DOHH2 (cell line): ENCODE measurements at regions not wholly inside any gene's neighbourhood (a gene's known extent, or its start where the extent isn't known, plus 50 kb on each side); places are given as distances from the start of the nearest gene placed in this dataset.
A peak's percentile ranks its signal among the peaks of the same experiment; 100 is the strongest.

Experiments
- H3F3A ChIP-seq: fragments of 200-600 bp; sonication (generic), shearing (Covaris generic); 2 replicates; pipeline ENCODE4 v1.6.0; 2016; ENCODE audit warnings: antibody characterized with exemption, mild to moderate bottlenecking; ENCODE audit not compliant: control insufficient read depth, insufficient read depth
- H3K27ac ChIP-seq: fragments of 200-600 bp; sonication (generic); 2 replicates; pipeline ENCODE4 v1.5.1; 2014; ENCODE audit warnings: low read depth, mild to moderate bottlenecking, low read length, moderate library complexity
- H3K27me3 ChIP-seq: fragments of 200-600 bp; sonication (generic); 2 replicates; pipeline ENCODE4 v1.6.1; 2014; ENCODE audit warnings: mild to moderate bottlenecking, low read length, mixed read lengths; ENCODE audit not compliant: control insufficient read depth
- H3K36me3 ChIP-seq: fragments of 200-600 bp; sonication (generic); 2 replicates; pipeline ENCODE4 v1.6.1; 2014; ENCODE audit warnings: mild to moderate bottlenecking, low read length, moderate library complexity, mixed read lengths; ENCODE audit not compliant: control insufficient read depth
- H3K4me1 ChIP-seq: fragments of 200-600 bp; sonication (generic); 2 replicates; pipeline ENCODE4 v1.6.1; 2014; ENCODE audit warnings: mild to moderate bottlenecking, low read length, mixed read lengths; ENCODE audit not compliant: control insufficient read depth
- H3K4me2 ChIP-seq: fragments of 200-600 bp; sonication (generic); 2 replicates; pipeline ENCODE4 v1.6.0; 2014; ENCODE audit warnings: mild to moderate bottlenecking, low read length, moderate library complexity
- H3K4me3 ChIP-seq: fragments of 200-600 bp; sonication (generic); 2 replicates; pipeline ENCODE4 v1.5.1; 2014; ENCODE audit warnings: mild to moderate bottlenecking, low read length, mixed read lengths
- H3K79me2 ChIP-seq: fragments of 200-600 bp; sonication (generic); 2 replicates; pipeline ENCODE4 v1.6.1; 2014; ENCODE audit warnings: mild to moderate bottlenecking, low read length, mixed read lengths; ENCODE audit not compliant: control insufficient read depth
- H3K9me2 ChIP-seq: fragments of 200-600 bp; sonication (generic); replicated peaks from 2 replicates; pipeline ENCODE4 v1.6.1; 2014; ENCODE audit warnings: mild to moderate bottlenecking, low read length, mixed read lengths; ENCODE audit not compliant: control insufficient read depth
- H3K9me3 ChIP-seq: fragments of 200-600 bp; sonication (generic); 2 replicates; pipeline ENCODE4 v1.6.1; 2014; ENCODE audit warnings: antibody characterized with exemption, low read length, mixed read lengths; ENCODE audit not compliant: control insufficient read depth, insufficient read depth
- H4K20me1 ChIP-seq: fragments of 200-600 bp; sonication (generic); 2 replicates; pipeline ENCODE4 v1.6.0; 2014; ENCODE audit warnings: low read depth, mild to moderate bottlenecking, antibody characterized with exemption, low read length, moderate library complexity; ENCODE audit not compliant: control insufficient read depth, insufficient read depth
- EZH2phosphoT487 ChIP-seq: fragments of 200-600 bp; sonication (generic); IDR thresholded peaks from 2 replicates; pipeline ENCODE4 v1.6.1; 2017; ENCODE audit warnings: borderline replicate concordance, mild to moderate bottlenecking, antibody characterized with exemption, low read length, moderate library complexity, mixed read lengths
- TF ChIP-seq, protein P1 (sequence below): fragments of 200-600 bp; sonication (generic); IDR thresholded peaks from one replicate; pipeline ENCODE4 v1.5.1; 2014; ENCODE audit warnings: antibody characterized with exemption, mild to moderate bottlenecking, low read depth, low read length; ENCODE audit not compliant: poor library complexity, severe bottlenecking

DNA sequence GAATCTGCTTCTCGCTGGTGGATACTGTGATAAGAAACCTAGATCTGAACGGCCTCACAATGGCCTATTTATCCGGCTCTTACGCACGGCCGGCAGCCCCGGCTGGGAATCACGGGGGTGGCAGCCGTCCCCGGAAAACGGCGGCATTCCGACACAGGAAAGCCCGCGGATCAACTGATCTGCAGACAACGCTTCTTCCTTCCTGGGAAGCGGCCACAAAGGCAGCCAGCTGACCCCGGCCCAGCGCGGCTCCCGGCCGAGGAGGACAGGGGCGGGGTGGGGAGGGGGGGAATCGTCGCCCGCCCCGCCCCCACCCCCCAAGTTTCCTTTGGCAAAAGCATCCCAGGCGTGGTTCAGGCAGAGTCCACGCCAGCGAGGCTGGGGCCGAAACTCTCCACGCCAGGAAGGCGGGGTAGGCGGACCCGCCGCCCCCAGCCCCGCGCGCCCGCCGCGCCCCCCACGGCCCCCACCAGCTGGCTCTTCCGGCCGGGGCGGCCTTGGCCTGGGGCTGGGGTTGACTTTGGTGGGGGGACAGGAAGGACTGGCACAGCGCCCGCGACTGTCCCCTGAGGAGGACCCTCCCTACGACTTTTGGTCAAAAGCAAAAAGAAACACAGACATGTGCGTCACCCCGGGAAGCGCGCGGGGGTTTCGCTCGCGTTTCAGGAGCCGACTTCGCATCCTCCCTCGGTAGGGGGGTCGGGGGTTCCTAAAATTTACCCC, 247.7 kb upstream of the ANKRD55 start:
- no peak overlapping the region for H3K27ac ChIP-seq
- no peaks in the 10 kb centered on the region for H3K36me3 ChIP-seq
- no peaks in the 10 kb centered on the region for H3F3A ChIP-seq
- H3K4me2 ChIP-seq, result peak overlapping the region; percentile 97
- H3K4me3 ChIP-seq, result peak overlapping the region; percentile 83
- no peaks in the 10 kb centered on the region for H3K9me3 ChIP-seq
- TF ChIP-seq, protein P1, sequence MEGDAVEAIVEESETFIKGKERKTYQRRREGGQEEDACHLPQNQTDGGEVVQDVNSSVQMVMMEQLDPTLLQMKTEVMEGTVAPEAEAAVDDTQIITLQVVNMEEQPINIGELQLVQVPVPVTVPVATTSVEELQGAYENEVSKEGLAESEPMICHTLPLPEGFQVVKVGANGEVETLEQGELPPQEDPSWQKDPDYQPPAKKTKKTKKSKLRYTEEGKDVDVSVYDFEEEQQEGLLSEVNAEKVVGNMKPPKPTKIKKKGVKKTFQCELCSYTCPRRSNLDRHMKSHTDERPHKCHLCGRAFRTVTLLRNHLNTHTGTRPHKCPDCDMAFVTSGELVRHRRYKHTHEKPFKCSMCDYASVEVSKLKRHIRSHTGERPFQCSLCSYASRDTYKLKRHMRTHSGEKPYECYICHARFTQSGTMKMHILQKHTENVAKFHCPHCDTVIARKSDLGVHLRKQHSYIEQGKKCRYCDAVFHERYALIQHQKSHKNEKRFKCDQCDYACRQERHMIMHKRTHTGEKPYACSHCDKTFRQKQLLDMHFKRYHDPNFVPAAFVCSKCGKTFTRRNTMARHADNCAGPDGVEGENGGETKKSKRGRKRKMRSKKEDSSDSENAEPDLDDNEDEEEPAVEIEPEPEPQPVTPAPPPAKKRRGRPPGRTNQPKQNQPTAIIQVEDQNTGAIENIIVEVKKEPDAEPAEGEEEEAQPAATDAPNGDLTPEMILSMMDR, result no peak
- no peak for TF ChIP-seq EZH2phosphoT487
- no peaks in the 10 kb centered on the region for H3K9me2 ChIP-seq
- H3K27me3 ChIP-seq, result peaks cover 27% of the 10 kb centered on the region
- no peaks in the 10 kb centered on the region for H4K20me1 ChIP-seq
- no peaks in the 10 kb centered on the region for H3K79me2 ChIP-seq
- H3K4me1 ChIP-seq, result peaks cover 38% of the 10 kb centered on the region

DNA sequence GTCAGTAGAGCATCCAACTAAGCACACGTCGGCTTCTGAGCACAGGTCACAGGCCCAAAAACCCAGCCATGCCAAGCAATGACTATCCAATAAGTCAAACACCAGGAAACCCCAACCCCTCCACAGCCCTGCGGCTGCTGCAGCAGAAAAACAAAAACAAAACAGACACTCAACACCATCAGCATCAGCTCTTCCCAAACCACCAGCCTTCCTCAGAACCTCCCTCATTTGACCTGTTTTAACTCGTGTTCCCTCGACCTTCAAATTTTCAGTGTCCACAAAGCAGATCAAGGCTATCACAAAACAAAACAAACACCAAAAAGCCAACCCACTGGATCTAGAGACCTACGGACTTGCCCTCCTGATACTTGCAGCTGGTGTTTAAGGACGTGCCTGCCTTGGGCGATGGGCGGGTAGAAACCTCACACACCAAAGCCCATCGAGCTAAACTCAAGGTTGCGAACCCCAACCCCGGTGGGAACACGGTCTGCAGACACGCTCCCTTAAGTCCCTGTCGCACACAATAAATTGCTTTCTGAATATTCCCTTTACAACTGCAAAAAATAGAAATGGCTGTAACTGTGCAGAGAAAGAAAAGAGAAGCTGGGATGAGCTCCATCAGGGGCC, 247.1 kb upstream of the ANKRD55 start:
- Histone ChIP-seq H3K27me3 (peaks cover 27% of the 10 kb centered on the region), H3K36me3 (no peaks in the 10 kb centered on the region), H3K27ac (no peak overlapping the region), H3K4me3 (peak overlapping the region; percentile 83; the same call in 1 of the 2 replicates), H3K9me3 (no peaks in the 10 kb centered on the region), H3K9me2 (no peaks in the 10 kb centered on the region), H4K20me1 (no peaks in the 10 kb centered on the region), H3K4me2 (peak overlapping the region; percentile 97), H3F3A (no peaks in the 10 kb centered on the region), H3K4me1 (peaks cover 38% of the 10 kb centered on the region), H3K79me2 (no peaks in the 10 kb centered on the region)
- no peak for TF ChIP-seq EZH2phosphoT487
- TF ChIP-seq, protein P1, result no peak

DNA sequence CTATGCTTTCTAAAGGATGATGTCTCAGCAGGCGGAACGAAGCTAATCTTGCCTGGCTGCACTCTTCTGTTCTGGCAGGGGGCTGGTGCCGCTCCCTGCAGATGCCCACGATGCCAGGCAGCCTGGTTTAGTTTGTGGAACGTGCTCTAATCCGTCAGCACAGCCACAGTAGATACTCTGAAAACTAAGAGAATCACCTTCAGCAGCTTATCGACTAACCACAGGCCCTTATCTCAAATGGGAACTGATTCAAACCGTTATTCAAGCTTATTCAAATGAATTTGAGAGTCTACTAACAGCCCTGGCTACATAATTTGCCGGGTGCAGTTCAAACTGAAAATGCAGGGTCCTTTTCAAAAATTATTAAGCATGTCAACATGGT, 246.6 kb upstream of the ANKRD55 start:
- Histone ChIP-seq H3K27ac (no peak overlapping the region), H4K20me1 (no peaks in the 10 kb centered on the region), H3K4me3 (no peak overlapping the region), H3K79me2 (no peaks in the 10 kb centered on the region), H3K9me2 (no peaks in the 10 kb centered on the region), H3K36me3 (no peaks in the 10 kb centered on the region), H3K27me3 (peaks cover 27% of the 10 kb centered on the region), H3K4me1 (peaks cover 38% of the 10 kb centered on the region), H3K4me2 (peak overlapping the region; percentile 97), H3K9me3 (no peaks in the 10 kb centered on the region), H3F3A (no peaks in the 10 kb centered on the region)
- TF ChIP-seq, protein P1, result no peak
- TF ChIP-seq EZH2phosphoT487, result no peak
